Panc1 (cell line): ENCODE measurements at regions not wholly inside any gene's neighbourhood (a gene's known extent, or its start where the extent isn't known, plus 50 kb on each side); places are given as distances from the start of the nearest gene placed in this dataset.

Source experiments
- ATAC-seq: fragments of 200-7000 bp; cut with Tn5 transposase; 2 replicates; pipeline ENCODE4 v1.9.1; 2020; ENCODE audit warnings: mild to moderate bottlenecking, moderate library complexity
- BruUV-seq: library from RNA; stranded (reverse); fragments of 400-500 nt; replicated peaks from 2 replicates; lab custom pipeline; 2021; lab: Mats Ljungman, UMichigan
- CTCF ChIA-PET: fragments of 300-600 bp; sonication (Branson Sonifier 250); formaldehyde crosslinking; loops from one replicate; lab custom pipeline; 2022; ENCODE audit warnings: antibody characterized with exemption; lab: Charles Lee
- POLR2A ChIA-PET: fragments of 300-600 bp; sonication (Branson Sonifier 250); formaldehyde crosslinking; loops from one replicate; lab custom pipeline; 2022; ENCODE audit warnings: antibody characterized with exemption; lab: Charles Lee
- DNase-seq: peaks from one replicate; pipeline ENCODE4 v3.0.0-alpha.2; 2010; ENCODE audit warnings: low read depth, low spot score
- H3K27ac ChIP-seq: 2 replicates; pipeline ENCODE4 v1.5.1; 2011; ENCODE audit warnings: mild to moderate bottlenecking, low read length, inconsistent platforms
- H3K27me3 ChIP-seq: fragments of 200-500 bp; sonication (Bioruptor generic); 2 replicates; pipeline ENCODE4 v1.6.0; 2014; ENCODE audit warnings: low read length, inconsistent platforms; ENCODE audit not compliant: control insufficient read depth, insufficient read depth
- H3K36me3 ChIP-seq: fragments of 200-500 bp; sonication (Bioruptor generic); 2 replicates; pipeline ENCODE4 v1.5.1; 2014; ENCODE audit warnings: inconsistent platforms, mild to moderate bottlenecking, low read length, moderate library complexity; ENCODE audit not compliant: control insufficient read depth, insufficient read depth
- H3K4me1 ChIP-seq: 2 replicates; pipeline ENCODE4 v1.5.1; 2011; ENCODE audit warnings: inconsistent platforms, mild to moderate bottlenecking, low read length, moderate library complexity; ENCODE audit not compliant: control insufficient read depth, insufficient read depth
- H3K4me3 ChIP-seq, 2 experiments: 2 replicates each; pipeline ENCODE4 v1.5.1; 2011 to 2012; ENCODE audit warnings: low read depth in 2 of 2, low read length in 2 of 2, mild to moderate bottlenecking in 2 of 2, inconsistent platforms in 1 of 2, moderate library complexity in 1 of 2
- H3K9me3 ChIP-seq: fragments of 200-500 bp; sonication (Bioruptor generic); 2 replicates; pipeline ENCODE4 v1.5.1; 2014; ENCODE audit warnings: low read depth, mild to moderate bottlenecking, inconsistent platforms, low read length, moderate library complexity; ENCODE audit not compliant: control insufficient read depth, insufficient read depth
- POLR2AphosphoS5 ChIP-seq: IDR thresholded peaks from 2 replicates; pipeline ENCODE4 v1.6.1; 2012; ENCODE audit warnings: mild to moderate bottlenecking, low read depth, low read length, moderate library complexity
- SIN3A ChIP-seq: IDR thresholded peaks from 2 replicates; pipeline ENCODE4 v1.6.1; 2012; ENCODE audit warnings: low read depth, mild to moderate bottlenecking, low read length, moderate library complexity, borderline replicate concordance; ENCODE audit not compliant: insufficient read depth
- TCF7L2 ChIP-seq: IDR thresholded peaks from 2 replicates; pipeline ENCODE4 v1.6.1; 2011; ENCODE audit warnings: mild to moderate bottlenecking, low read depth, low read length, inconsistent platforms
- in situ Hi-C: cut with HindIII; loops from 2 replicates; pipeline ENCODE4 v1.10.0; 2016; ENCODE audit warnings: low sequenced_read_pairs, low pct_unique_long_range_greater_than_20kb
- intact Hi-C: fragments of 100-400 bp; cut with micrococcal nuclease; formaldehyde crosslinking; loops from one replicate; pipeline ENCODE4 v1.10.0; 2022; ENCODE audit not compliant: unreplicated experiment
- TF ChIP-seq, protein P1 (sequence below), 2 experiments: IDR thresholded peaks; 2 replicates each; pipeline ENCODE4 v1.6.1; 2011 to 2012; ENCODE audit warnings: low read depth in 2 of 2, control low read depth in 1 of 2, low read length in 1 of 2, mild to moderate bottlenecking in 1 of 2, moderate library complexity in 1 of 2; ENCODE audit not compliant: insufficient read depth in 1 of 2
- TF ChIP-seq, protein P2 (sequence below): fragments of 450-650 bp; IDR thresholded peaks from 2 replicates; pipeline ENCODE4 v1.5.1; 2017; ENCODE audit warnings: mild to moderate bottlenecking

DNA sequence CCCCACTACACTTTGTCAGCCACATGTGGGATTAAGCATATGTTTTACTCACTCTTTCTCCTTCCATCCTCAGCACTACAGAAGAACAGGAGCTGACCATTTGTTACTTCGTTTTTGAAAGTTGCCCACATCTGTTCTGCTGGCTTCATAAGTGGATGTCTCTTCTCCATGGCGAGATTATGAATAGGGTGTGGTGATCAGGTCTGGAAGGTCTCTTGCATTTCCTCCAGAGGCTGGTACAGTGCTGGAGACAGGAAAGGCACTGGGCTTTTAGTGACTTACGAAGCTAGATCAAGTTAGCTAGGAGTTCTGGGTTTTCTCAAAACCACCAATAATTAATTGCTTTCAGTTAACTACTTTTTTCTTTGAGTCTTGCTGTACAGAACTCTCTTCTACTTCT is 136.5 kb downstream of the AQP4 start:
- Histone ChIP-seq H3K4me1 (no peaks in the 10 kb centered on the region), H3K27ac (no peak overlapping the region), H3K4me3 (no peak overlapping the region), H3K27me3 (peaks cover 2% of the 10 kb centered on the region; the same call in 1 of the 2 replicates), H3K36me3 (no peaks in the 10 kb centered on the region), H3K9me3 (no peaks in the 10 kb centered on the region)
- in situ Hi-C loops (no loop called here), intact Hi-C loops (no loop called here)
- POLR2A ChIA-PET, result interaction anchor here (0.6 kb wide), 1 partner anchor 286 kb away, joined by 3 read pairs; no protein-coding TSS in a partner anchor
- CTCF ChIA-PET, result no interaction called here
- ATAC-seq (no peak), DNase-seq (no peak)
- no peak for TF ChIP-seq SIN3A
- TF ChIP-seq, protein P1, sequence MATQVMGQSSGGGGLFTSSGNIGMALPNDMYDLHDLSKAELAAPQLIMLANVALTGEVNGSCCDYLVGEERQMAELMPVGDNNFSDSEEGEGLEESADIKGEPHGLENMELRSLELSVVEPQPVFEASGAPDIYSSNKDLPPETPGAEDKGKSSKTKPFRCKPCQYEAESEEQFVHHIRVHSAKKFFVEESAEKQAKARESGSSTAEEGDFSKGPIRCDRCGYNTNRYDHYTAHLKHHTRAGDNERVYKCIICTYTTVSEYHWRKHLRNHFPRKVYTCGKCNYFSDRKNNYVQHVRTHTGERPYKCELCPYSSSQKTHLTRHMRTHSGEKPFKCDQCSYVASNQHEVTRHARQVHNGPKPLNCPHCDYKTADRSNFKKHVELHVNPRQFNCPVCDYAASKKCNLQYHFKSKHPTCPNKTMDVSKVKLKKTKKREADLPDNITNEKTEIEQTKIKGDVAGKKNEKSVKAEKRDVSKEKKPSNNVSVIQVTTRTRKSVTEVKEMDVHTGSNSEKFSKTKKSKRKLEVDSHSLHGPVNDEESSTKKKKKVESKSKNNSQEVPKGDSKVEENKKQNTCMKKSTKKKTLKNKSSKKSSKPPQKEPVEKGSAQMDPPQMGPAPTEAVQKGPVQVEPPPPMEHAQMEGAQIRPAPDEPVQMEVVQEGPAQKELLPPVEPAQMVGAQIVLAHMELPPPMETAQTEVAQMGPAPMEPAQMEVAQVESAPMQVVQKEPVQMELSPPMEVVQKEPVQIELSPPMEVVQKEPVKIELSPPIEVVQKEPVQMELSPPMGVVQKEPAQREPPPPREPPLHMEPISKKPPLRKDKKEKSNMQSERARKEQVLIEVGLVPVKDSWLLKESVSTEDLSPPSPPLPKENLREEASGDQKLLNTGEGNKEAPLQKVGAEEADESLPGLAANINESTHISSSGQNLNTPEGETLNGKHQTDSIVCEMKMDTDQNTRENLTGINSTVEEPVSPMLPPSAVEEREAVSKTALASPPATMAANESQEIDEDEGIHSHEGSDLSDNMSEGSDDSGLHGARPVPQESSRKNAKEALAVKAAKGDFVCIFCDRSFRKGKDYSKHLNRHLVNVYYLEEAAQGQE (IDR thresholded peaks at IDR 0.05; ENCODE audit: insufficient read depth in 1 of 2, low read depth in 2 of 2, low read length in 1 of 2), result no peak
- no peak for TF ChIP-seq POLR2AphosphoS5
- TF ChIP-seq, protein P2, sequence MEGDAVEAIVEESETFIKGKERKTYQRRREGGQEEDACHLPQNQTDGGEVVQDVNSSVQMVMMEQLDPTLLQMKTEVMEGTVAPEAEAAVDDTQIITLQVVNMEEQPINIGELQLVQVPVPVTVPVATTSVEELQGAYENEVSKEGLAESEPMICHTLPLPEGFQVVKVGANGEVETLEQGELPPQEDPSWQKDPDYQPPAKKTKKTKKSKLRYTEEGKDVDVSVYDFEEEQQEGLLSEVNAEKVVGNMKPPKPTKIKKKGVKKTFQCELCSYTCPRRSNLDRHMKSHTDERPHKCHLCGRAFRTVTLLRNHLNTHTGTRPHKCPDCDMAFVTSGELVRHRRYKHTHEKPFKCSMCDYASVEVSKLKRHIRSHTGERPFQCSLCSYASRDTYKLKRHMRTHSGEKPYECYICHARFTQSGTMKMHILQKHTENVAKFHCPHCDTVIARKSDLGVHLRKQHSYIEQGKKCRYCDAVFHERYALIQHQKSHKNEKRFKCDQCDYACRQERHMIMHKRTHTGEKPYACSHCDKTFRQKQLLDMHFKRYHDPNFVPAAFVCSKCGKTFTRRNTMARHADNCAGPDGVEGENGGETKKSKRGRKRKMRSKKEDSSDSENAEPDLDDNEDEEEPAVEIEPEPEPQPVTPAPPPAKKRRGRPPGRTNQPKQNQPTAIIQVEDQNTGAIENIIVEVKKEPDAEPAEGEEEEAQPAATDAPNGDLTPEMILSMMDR, result no peak
- no peak for TF ChIP-seq TCF7L2
- BruUV-seq, result no TSS peak

DNA sequence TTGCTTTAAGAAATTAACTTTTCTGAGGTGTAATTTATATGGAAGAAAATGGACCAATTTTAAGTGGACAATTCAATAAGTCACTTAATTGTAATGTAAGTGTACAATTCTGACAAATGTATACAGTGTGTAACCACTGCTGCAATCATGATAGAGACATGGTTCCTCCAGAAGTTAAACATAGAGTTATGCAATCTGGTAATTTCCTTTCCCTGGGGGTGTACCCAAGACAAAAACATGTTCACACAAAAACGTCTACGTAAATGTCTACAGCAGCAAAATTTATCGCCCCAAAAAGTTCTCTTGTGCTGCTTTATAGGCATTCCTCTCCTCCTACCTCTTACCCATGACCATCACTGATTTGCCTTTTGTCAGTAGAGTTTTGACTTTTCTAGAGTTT is 141.5 kb downstream of the AQP4 start:
- POLR2A ChIA-PET, result no interaction called here
- no peak for ATAC-seq
- Histone ChIP-seq H3K27me3 (peaks cover 2% of the 10 kb centered on the region; the same call in 1 of the 2 replicates), H3K36me3 (no peaks in the 10 kb centered on the region), H3K4me1 (no peaks in the 10 kb centered on the region), H3K9me3 (no peaks in the 10 kb centered on the region), H3K27ac (no peak overlapping the region), H3K4me3 (no peak overlapping the region)
- BruUV-seq, result no TSS peak
- DNase-seq, result no peak
- intact Hi-C loops (no loop called here), in situ Hi-C loops (no loop called here)
- TF ChIP-seq TCF7L2, result no peak
- TF ChIP-seq, protein P1 (IDR thresholded peaks at IDR 0.05; ENCODE audit: insufficient read depth in 1 of 2, low read depth in 2 of 2, low read length in 1 of 2), result no peak
- no peak for TF ChIP-seq POLR2AphosphoS5
- TF ChIP-seq, protein P2, result no peak
- TF ChIP-seq SIN3A, result no peak
- CTCF ChIA-PET, result no interaction called here
